SHP77 (cell line): ENCODE measurements at regions not wholly inside any gene's neighbourhood (a gene's known extent, or its start where the extent isn't known, plus 50 kb on each side); places are given as distances from the start of the nearest gene placed in this dataset.

Source experiments
- DNase-seq, 2 experiments: peaks; one replicate each; lab custom pipeline; 2025; lab: John Stamatoyannopoulos, UW

DNA sequence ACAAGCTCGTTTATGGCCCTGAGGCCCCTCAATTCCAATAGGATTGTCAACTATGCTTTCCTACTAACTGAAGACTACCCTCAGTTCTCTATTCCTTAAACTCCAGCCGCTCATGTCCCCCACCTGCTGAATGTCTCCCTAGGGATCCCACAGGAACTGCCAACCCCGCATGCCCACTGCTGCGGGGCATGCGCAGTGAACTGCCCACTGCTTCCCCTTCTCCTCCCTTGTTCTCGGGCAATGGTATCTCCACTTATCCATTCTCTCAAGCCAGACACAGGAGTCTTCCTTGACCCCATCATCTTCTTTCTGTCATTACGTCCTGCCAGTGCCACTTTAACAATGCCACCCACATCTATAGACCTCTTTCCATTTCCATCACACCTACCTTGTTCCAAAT, 90.0 kb downstream of the FGF18 start:
- no peak for DNase-seq

DNA sequence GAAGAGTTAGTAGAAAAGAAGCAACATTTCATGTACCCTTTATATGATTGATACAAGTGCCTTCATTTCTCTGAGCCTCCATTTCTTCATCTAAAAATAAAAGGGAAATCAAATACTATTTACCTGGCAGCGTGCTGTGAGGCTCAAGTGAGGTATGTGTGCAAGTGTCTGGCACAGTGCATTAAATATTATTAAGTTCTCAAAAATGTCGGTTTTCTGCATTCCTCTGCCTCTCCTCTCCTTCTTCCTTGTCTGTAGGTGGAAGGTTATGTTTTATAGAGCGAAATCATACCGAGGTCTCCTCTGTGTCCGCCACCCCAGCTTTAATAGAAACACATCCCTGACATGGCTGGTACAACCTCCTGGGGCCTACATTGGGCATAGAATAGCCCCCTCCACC, 93.0 kb downstream of the FGF18 start:
- DNase-seq, result no peak

DNA sequence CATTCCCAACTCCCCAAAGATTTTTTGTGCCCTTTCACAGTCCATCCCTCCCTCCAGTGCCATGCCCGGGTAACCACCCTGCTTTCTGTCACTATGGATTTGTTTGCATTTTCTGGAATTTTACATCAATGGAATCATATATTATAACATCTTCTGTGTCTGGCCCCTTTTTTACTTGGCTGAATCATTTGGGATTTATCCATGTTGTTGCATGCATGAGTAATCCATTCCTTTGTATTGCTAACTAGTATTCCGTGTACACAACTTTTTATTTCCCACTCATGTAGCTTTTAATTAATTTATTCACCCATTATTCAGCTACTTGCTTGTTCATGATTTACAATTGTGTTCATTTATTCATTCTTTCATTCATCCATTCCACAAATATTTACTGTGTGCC, 94.1 kb downstream of the FGF18 start:
- DNase-seq, result no peak

DNA sequence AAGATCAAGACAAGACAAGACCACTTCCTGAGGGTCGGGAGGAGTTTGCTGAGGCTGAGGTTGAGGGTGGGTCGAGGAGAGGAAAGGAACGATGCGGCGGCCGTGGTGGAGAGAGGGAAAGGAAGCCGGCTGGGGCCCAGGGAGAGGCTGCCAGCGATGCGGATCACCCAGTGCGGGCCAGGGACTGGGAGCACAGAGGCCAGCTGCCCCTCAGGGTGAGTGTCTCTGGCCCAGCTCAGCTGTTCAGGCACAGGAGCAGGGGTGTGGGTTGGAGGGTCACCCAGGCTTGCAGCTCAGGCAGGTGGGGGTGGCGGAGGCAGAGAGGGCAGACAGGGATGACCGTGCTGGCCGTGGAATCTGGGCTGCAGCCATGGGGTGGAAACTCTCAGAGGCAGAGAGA, 99.5 kb downstream of the FGF18 start:
- DNase-seq, result no peak

DNA sequence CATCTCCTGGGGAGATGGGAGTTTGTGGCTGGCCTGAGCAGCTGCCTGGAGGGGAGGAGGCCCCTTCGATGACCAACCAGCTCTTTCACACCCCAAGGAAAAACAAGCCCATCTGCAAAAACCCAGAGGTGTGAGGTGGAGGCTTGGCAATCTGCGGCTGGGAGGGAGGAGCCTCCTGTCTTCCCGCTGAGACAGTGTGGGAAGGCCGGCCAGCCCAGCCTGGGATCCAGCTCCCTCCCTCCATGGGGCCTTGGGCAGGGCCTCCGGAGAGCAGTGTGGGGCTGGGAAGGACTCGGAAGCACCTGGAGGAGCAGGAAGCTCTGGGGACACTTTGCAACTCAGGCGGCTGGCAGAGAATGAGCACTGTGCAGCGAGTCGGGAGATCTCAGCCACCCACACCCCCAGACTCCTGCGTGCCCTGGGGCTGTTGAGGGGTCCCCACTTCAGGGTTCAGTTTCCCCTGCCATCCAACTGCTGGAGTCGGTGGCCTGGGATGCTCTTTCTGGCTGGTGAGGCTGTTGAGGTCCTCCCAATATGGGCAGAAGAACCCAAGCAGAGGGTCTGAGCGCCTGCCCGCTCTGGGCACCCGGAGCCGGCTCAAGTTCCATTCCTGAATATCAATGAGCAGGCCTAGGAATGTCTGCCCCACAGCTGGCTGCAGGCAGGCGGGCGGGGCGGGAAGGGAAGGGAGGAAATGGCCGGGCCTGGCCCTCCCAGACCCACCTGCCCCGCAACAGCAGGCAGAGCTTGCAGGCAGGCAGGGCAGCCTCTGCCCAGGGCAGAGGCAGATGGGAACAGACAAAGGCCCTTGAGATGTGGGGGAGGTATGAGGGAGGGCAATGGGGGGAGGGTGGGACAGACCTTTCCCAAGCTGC, 101.1 kb downstream of the FGF18 start:
- DNase-seq, result no peak

DNA sequence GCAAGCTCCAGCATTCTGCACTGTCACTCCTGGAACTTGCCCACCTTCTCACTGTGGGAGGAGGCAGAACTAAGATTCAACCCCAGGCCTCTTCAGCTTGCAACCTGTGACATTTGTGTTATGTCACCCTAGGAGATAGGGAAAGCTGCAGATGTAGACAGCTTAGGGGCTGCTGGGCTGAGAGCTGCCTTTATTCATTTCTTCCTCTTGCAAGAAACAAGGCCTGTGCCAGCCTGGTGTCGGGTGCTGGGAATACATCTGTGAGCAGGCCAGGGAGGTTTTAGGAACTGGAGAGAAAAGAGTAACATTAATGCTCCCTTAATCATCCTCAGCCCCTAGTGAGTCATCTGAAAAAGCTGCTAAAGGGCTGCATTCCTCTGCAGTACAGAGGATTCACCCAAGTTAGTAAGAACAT, 101.8 kb downstream of the FGF18 start:
- no peak for DNase-seq

DNA sequence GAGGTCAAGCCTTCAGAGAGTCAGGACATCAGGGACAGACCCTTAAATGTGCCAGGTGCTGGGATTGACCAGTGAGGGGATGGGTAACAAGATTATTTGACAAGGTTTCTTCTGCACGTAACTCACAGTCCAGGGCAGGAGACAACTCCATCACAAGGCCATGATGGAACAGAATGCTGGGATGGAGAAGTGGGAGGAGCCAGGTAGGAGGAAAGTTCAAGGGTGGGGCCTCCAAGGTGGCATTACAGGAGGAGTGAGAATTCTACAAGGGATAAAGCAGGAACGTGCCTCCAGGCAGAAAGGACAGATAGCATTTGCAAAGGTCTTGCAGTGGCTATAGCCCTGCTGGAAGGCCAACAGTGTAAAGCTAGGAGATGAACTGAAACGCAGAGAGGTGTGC, 102.2 kb downstream of the FGF18 start:
- DNase-seq, result no peak

DNA sequence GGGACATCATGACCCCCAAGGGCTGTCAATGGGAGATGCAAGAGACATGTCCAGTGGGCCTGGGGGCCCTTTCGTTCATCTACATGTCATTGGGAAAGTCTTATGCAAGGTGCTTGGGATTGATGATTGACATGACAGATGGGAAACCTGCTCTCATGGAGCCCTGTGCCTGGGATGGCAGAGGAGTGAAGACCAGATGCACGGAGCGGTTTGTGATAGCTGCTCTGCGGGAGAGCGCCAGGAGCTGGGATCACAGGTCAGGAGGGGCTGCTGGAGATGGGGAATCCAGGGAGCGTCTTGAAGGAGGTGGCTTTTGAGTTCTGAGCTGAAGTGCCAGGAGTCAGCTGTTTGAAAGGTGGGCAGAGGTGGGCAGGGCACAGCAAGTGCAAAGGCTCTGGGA, 104.3 kb downstream of the FGF18 start:
- DNase-seq, result no peak

DNA sequence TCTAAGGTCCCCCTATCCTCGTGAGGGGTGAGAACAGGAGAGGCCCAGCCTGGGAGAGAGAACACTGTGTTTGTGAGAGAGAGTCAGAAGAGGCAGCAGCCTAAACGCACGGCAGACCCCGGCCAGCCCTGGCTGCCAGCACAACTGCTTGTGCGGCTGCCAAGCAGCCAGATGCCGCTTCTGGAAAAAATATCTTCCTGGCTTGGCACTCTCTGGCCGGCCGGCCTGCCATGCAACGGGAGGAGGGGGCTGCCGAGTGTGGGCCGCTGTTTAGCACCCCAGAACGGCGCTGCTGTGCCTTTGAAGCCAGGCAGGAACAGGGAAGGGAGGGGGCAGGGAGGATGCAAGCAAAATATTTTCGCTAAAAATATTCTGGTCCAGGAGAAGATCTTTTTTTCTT, 105.0 kb downstream of the FGF18 start:
- DNase-seq, result no peak

DNA sequence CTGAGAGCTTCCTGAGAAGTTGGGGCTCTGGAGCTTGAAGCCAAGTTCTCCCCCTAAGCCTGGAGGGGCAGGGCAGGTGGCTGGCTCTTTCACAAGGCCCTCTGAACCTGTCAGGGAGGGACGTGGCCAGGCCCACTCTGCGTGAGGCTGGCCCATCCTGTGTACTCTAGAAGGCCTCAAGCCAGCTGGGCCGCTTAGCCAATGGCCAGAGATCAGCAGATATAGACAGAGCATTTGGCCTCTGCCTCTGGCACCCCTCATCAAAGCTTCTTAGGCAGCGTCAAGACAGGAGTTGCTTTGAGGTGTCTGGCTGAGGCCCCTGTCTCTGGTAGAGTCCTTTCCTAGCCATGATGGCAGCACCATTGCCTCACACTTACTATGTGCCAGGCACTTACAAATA, 105.6 kb downstream of the FGF18 start:
- DNase-seq, result no peak

DNA sequence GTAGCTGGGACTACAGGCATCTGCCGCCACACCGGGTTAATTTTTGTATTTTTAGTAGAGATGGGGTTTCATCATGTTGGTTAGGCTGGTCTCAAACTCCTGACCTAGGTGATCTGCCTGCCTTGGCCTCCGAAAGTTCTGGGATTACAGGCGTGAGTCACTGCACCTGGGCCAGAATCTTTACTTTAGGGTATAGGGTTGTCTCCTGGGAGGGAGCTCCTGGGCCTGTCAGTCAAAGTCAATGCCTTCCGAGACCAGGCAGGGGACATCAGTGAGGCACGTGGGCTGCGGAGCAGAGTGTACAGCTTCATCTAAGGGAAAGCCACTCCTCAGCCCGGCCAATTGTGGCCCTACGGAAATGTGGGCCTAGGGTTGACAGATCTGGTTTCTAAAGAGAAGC, 108.6 kb downstream of the FGF18 start:
- DNase-seq, result no peak

DNA sequence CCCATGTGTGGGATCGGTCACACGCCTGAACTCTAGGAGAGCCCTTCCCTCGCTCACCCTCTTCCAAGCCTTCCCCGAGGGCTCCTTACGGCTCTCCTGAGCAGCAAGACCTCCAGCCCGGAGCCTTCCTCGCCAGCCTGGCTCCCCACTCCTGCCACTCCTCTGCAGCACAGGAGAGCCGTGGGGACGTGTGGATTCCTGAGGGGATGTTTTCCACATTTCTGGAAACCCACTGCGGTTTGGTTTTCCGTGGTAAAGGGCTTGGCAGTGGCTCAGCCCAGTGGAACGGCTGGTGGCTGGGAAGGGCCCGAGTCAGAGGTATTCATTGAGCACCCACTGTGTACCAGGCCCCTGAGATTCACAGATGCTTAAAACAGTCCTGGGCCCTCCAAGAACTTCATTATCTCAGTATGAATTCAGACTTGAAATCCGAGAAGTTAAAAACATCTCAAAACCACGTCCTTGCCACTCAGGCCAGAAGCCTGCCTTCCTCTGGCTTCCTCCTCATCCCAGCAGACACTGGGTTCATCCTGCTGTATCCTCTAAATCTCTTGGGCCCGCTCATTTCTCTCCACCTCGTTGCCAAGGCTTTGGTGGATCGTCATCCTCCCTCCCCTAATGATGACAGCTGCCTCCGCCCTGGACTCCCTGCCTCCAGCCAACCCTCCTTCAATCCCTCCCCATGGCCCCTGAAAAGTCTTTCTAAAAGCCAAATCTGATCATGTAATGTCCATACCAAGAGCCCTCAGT, 109.6 kb downstream of the FGF18 start:
- no peak for DNase-seq

DNA sequence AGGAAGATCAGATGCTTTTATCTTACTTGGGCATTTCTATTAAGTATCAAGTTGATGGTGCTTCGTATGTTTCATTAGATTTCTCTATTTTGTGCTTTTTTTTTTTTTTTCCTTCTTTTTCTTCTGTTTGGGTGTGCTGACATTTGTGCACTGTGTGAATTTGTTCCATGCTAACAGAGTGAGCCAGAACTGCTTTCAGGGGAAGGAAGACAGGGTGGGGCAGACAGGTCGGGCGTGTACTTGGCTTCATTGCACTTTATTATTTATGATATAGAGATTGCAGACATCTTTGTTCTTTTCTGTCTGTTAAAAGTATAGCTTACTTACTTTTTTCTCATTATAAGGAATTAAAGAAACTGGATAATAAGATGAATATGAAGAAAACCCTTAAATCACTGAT, 112.2 kb downstream of the FGF18 start:
- DNase-seq, result no peak

DNA sequence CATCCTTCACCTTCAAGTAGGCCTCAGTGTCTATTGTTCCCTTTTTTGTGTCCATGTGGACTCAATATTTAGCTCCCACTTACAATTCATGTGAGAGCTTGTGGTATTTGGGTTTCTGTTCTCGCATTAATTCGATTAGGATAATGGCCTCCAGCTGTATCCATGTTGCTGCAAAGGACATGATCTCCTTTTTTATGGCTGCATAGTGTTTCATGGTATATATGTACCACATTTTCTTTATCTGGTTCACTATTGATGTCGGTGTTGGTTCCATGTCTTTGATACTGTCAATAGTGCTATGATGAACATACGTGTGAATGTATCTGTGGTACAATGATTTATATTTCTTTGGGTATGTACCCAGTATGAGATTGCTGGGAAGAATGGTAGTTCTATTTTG, 113.7 kb downstream of the FGF18 start:
- DNase-seq, result no peak

DNA sequence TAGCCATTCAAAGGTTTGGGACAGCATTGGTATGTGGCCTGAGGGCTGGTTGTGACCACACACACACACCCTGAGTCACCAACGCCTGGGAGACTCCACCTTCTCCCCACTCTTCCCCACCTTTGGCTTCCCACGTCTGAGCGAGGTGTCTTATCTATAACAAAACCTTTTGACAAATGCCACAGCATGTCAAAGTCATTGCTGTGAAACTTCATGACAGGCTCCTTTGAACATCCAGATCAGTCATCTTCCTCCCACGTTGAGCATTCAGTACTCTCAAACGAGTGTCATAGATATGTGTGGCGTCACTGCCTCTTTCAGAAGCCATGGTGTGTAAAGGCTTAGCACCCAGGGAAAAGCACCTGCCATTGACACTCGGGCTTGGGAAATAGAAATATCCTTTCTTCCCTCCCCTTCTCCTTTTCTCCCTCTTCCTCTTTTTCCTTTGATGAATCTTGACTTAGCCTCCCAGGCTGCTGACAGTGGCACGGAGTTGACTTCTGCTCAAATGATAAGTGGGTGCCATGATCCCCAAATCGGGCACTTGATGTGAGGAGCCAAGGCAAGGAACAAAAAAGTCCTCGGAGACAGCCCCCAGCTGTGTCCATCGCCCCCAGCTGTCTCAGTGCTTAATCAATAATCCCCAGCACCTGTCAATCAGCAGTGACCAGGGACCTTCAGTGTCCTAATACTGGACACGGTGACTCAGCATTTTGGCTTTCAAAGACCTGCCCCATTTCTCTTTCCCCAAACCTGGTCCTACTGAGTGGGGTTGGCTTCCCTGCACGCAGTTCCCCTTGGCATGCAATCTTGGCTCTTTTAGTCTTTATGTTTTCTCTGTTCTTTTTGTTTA, 114.8 kb downstream of the FGF18 start:
- DNase-seq, result no peak

DNA sequence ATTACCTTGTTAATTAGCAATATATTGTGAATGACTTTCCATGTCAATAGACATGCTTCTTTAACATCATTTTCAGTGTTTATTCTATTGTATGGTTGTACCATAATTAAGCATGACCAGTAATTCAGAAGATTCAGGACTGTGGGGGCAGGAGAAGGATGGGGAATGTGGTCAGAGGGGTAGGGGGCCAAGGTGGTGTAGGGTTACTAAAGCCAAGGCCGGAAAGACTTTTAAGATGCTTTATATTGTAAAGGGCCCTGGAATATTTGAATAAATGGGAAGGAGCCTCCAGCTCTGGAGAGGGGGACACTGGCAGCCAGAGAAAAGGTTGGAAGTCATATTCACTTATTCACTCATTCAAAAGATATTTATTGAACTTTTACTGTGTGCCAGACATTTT, 115.7 kb downstream of the FGF18 start:
- no peak for DNase-seq

DNA sequence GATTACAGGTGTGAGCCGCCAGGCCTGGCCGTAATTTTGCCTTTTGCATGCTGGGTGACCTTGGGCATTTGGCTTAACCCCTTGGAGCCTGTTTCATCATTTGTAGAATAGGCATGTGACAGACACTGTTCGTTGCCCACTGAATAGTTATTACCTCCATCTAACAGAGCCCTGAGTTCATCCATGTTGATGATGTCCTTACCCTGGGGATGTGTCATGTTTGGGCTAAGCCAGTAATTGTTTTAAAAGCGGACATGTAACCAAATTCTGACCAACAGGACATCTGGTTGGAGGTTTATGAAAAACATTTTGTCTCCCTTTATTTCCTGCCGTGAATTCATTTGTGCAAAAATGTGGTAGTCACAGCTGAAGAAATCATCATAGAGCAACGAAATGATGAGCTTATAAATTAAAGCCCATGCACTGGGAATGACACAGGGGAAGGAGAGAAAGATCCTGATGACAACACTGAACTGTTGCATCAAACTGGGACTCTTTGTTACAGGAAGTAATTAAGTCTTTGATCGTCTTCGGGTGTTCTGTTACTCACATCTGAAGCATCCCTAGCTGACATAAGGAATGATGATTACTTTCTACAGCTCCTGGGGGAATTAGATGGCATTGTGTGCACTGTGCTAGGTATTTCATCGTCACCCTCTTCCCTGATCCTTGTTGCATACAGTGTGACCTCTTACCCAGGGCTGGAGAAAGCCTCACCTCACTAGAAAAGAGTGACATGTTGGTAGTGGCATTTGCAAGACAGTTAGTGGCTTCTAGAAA, 117.8 kb downstream of the FGF18 start:
- DNase-seq, result no peak

DNA sequence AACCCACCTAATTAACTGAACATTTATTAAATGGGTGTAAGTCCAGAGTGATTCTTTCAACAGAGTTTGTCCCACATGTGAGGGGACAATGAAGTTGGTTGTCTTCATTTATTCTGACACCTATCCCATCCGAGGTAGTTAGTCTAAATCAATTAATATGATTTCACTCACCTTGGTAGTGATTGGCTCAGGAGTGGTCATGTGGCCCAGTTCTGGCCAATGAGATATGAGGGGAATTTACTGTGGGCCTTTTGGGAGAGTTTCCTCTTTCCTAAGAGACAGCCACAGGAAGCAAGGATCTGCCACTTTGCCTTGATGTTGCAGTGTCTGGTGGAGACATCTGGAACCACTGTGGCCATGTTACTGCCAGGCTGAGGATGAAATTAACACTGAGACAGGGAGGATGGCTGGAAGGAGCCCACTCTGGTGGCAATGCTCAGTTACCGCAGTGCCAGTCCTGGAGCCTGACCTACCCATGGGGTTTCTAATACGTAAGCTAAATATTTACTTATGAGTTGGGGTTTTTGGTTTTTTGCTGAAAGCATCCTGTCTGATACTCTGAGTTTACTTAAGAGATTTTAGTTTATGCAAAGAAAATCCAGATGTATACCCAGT, 118.6 kb downstream of the FGF18 start:
- no peak for DNase-seq

DNA sequence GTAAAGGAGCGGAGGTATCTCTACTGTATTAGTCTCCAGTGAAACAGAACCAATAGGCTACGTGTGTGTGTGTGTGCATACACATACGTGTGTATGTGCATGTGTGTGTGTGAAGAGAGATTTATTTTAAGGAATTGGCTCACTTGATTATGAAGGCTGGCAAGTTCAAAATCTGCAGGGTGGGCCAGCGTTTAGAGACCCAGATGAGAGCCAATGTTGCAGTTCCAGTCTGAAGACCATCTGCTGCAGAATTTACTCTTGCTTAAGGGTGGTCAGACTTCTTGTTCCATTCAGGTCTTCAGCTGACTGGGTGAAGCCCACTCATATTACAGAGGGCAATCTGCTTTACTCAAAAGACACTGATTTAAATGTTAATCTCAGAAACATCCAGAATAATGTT, 119.2 kb downstream of the FGF18 start:
- no peak for DNase-seq

DNA sequence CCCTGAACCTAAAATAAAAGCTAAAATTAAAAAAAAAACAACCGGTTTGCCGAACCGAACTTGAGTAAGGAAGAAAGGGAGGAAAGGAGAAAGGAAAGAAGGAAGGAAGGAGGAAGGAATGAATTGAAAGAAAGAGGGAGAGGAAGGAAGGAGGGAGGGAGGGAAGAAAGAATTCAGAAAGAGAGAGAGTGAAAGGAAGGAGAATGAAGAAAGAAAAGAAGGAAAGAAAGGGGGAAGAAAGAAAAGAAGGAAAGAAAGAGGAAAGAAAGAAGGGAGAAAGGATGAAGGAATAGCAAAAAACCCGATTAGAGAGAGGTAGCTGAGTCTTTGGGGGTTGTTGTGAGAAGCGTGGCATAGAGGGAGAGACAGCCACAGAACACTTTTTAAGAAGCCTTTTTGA, 121.4 kb downstream of the FGF18 start:
- no peak for DNase-seq

DNA sequence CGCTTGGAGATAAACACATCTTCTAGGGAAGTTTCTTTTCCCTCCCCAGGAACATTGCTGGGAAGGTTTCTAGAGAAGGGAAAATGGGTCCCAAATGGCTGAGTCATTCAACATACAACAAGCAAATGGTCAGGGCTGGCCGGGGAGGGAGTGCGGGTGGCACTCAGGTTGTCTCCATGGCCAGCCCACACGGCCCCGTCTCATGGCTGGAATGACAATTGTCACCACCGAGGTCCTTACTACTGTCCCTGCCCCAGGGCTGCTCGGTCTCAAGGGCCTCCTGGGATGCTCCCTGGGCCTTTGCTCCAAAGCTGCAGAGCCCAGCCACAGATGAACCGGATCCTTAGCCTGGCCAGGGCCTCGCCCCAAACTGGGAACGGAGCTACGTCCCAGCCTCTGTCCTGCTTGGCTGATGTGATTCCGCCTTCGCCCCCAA, 121.9 kb downstream of the FGF18 start:
- no peak for DNase-seq
